HEK293 (cell line): ENCODE measurements at regions not wholly inside any gene's neighbourhood (a gene's known extent, or its start where the extent isn't known, plus 50 kb on each side); places are given as distances from the start of the nearest gene placed in this dataset.

Experiments
- CTCF ChIA-PET: fragments of 350-600 bp; formaldehyde crosslinking; extraction: SDS; loops from one replicate; lab custom pipeline; 2021; ENCODE audit warnings: antibody characterized with exemption; lab: Yijun Ruan, JAX
- POLR2A ChIA-PET: fragments of 300-600 bp; formaldehyde crosslinking; extraction: SDS; loops from one replicate; lab custom pipeline; 2020; ENCODE audit warnings: antibody characterized with exemption, inconsistent platforms; lab: Yijun Ruan, JAX
- H3K27ac ChIP-seq: fragments of 200-500 bp; sonication (Bioruptor generic); 2 replicates; pipeline ENCODE4 v1.5.1; 2014; ENCODE audit warnings: low read depth, low read length, control low read depth, inconsistent platforms; ENCODE audit errors: extremely low read depth
- H3K36me3 ChIP-seq, 2 experiments: fragments of 200-500 bp in 1 of 2; sonication (Bioruptor generic) in 1 of 2; 1 replicate in 1 of 2; 2 replicates in 1 of 2; pipeline ENCODE4 v1.5.1; 2014 to 2017; ENCODE audit warnings: inconsistent platforms in 2 of 2, low read length in 2 of 2; ENCODE audit not compliant: control insufficient read depth in 2 of 2, insufficient read depth in 1 of 2
- H3K4me1 ChIP-seq: fragments of 200-500 bp; sonication (Bioruptor generic); 2 replicates; pipeline ENCODE4 v1.5.1; 2014; ENCODE audit warnings: mild to moderate bottlenecking, low read length, inconsistent platforms; ENCODE audit not compliant: control insufficient read depth, insufficient read depth
- H3K4me3 ChIP-seq: 2 replicates; pipeline ENCODE4 v1.5.1; 2011; ENCODE audit warnings: low read depth, mild to moderate bottlenecking, control low read depth, low read length, moderate library complexity
- H3K9me3 ChIP-seq: fragments of 200-500 bp; sonication (Bioruptor generic); 2 replicates; pipeline ENCODE4 v1.5.1; 2014; ENCODE audit warnings: low read depth, low read length, inconsistent platforms; ENCODE audit not compliant: control insufficient read depth, insufficient read depth
- GLI4 ChIP-seq: fragments of 450-650 bp; formaldehyde crosslinking; IDR thresholded peaks from 2 replicates; pipeline ENCODE4 v1.5.1; 2016; ENCODE audit warnings: missing biosample characterization, missing genetic modification characterization
- PRDM2 ChIP-seq: fragments of 450-650 bp; formaldehyde crosslinking; IDR thresholded peaks from 2 replicates; pipeline ENCODE4 v1.5.1; 2016; ENCODE audit warnings: missing biosample characterization, missing genetic modification characterization, borderline replicate concordance
- WT1 ChIP-seq: fragments of 450-650 bp; formaldehyde crosslinking; IDR thresholded peaks from 2 replicates; pipeline ENCODE4 v1.5.1; 2016; ENCODE audit warnings: missing biosample characterization, missing genetic modification characterization
- ZFHX2 ChIP-seq: fragments of 450-650 bp; formaldehyde crosslinking; conservative IDR thresholded peaks from 2 replicates; pipeline ENCODE4 v1.5.1; 2016; ENCODE audit warnings: missing biosample characterization, missing genetic modification characterization
- ZNF280C ChIP-seq: fragments of 450-650 bp; formaldehyde crosslinking; IDR thresholded peaks from 2 replicates; pipeline ENCODE4 v1.5.1; 2016; ENCODE audit warnings: missing biosample characterization, missing genetic modification characterization
- ZNF311 ChIP-seq: fragments of 450-650 bp; formaldehyde crosslinking; IDR thresholded peaks from 2 replicates; pipeline ENCODE4 v1.5.1; 2017; ENCODE audit warnings: missing biosample characterization, missing genetic modification characterization, borderline replicate concordance
- ZNF324 ChIP-seq: fragments of 450-650 bp; formaldehyde crosslinking; IDR thresholded peaks from 2 replicates; pipeline ENCODE4 v1.5.1; 2016; ENCODE audit warnings: missing biosample characterization, missing genetic modification characterization
- ZNF514 ChIP-seq: fragments of 450-650 bp; formaldehyde crosslinking; IDR thresholded peaks from 2 replicates; pipeline ENCODE4 v1.5.1; 2016; ENCODE audit warnings: missing biosample characterization, missing genetic modification characterization
- ZNF596 ChIP-seq: fragments of 450-650 bp; IDR thresholded peaks from 2 replicates; pipeline ENCODE4 v1.5.0; 2018; ENCODE audit warnings: missing biosample characterization, mild to moderate bottlenecking, missing genetic modification characterization, moderate library complexity
- ZNF626 ChIP-seq: fragments of 450-650 bp; sonication (Bioruptor Pico); formaldehyde crosslinking; IDR thresholded peaks from 2 replicates; pipeline ENCODE4 v1.5.1; 2018; ENCODE audit warnings: missing biosample characterization, missing genetic modification characterization, inconsistent platforms
- ZNF747 ChIP-seq: fragments of 450-650 bp; formaldehyde crosslinking; IDR thresholded peaks from 2 replicates; pipeline ENCODE4 v1.5.1; 2016; ENCODE audit warnings: missing biosample characterization, missing genetic modification characterization
- ZNF76 ChIP-seq: fragments of 450-650 bp; formaldehyde crosslinking; IDR thresholded peaks from 2 replicates; pipeline ENCODE4; 2016; ENCODE audit warnings: low read depth, missing biosample characterization, missing genetic modification characterization, borderline replicate concordance
- ZNF768 ChIP-seq: fragments of 450-650 bp; formaldehyde crosslinking; IDR thresholded peaks from 2 replicates; pipeline ENCODE4 v1.5.1; 2018; ENCODE audit warnings: missing biosample characterization, mild to moderate bottlenecking, missing genetic modification characterization
- ZNF837 ChIP-seq: fragments of 450-650 bp; formaldehyde crosslinking; IDR thresholded peaks from 2 replicates; pipeline ENCODE4 v1.5.1; 2016; ENCODE audit warnings: missing biosample characterization, missing genetic modification characterization
- TF ChIP-seq, protein P1 (sequence below): fragments of 450-650 bp; formaldehyde crosslinking; conservative IDR thresholded peaks from 2 replicates; pipeline ENCODE4 v1.5.1; 2016; ENCODE audit warnings: low read depth, missing biosample characterization, missing genetic modification characterization
- TF ChIP-seq, protein P2 (sequence below): fragments of 450-650 bp; formaldehyde crosslinking; IDR thresholded peaks from 2 replicates; pipeline ENCODE4 v1.5.1; 2017; ENCODE audit warnings: missing biosample characterization, missing genetic modification characterization

GRCh38 chr3:72582963-72583362 lies 265.3 kb downstream of the SHQ1 start (continued):
- TF ChIP-seq, protein P1, sequence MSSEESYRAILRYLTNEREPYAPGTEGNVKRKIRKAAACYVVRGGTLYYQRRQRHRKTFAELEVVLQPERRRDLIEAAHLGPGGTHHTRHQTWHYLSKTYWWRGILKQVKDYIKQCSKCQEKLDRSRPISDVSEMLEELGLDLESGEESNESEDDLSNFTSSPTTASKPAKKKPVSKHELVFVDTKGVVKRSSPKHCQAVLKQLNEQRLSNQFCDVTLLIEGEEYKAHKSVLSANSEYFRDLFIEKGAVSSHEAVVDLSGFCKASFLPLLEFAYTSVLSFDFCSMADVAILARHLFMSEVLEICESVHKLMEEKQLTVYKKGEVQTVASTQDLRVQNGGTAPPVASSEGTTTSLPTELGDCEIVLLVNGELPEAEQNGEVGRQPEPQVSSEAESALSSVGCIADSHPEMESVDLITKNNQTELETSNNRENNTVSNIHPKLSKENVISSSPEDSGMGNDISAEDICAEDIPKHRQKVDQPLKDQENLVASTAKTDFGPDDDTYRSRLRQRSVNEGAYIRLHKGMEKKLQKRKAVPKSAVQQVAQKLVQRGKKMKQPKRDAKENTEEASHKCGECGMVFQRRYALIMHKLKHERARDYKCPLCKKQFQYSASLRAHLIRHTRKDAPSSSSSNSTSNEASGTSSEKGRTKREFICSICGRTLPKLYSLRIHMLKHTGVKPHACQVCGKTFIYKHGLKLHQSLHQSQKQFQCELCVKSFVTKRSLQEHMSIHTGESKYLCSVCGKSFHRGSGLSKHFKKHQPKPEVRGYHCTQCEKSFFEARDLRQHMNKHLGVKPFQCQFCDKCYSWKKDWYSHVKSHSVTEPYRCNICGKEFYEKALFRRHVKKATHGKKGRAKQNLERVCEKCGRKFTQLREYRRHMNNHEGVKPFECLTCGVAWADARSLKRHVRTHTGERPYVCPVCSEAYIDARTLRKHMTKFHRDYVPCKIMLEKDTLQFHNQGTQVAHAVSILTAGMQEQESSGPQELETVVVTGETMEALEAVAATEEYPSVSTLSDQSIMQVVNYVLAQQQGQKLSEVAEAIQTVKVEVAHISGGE (tag by site-specific recombination): no peak
- TF ChIP-seq WT1 (tag by site-specific recombination): no peak

DNA sequence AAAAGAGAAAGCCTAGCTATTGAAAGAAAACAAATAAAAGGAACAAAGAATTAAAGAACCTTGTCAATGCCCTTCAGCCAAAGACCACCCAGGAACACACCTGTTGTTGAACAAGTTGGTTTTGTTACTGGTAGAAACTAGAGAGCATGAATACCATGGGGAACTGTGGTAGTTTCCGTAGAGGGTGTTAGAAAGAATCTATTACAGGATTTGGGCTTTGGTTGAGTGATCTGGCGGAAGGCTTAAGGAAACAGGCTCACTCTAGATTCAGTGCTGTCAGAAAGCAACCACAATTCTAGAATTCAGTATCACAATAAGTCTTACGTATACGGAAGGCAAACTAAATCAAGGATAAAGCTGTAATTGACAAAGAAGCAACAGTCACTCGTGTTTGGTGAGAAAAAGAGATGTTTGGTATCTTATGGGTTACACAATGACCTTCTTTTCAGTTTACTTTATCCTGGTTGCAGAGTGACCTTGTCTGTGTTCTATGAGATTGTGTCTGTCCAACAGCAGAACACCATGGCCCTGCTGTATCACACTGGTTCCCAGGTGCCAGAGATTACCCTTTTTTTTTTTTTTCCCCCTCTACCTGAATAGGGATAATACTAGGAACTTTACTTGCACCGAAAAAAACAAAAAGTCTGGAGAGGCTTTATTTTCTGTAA lies 265.9 kb downstream of the SHQ1 start:
- Histone ChIP-seq H3K9me3 (no peaks in the 10 kb centered on the region), H3K27ac (no peak overlapping the region), H3K36me3 (no peaks in the 10 kb centered on the region), H3K4me3 (no peak overlapping the region), H3K4me1 (no peaks in the 10 kb centered on the region)
- CTCF ChIA-PET: no interaction called here
- POLR2A ChIA-PET: no interaction called here
- TF ChIP-seq PRDM2: no peak

DNA sequence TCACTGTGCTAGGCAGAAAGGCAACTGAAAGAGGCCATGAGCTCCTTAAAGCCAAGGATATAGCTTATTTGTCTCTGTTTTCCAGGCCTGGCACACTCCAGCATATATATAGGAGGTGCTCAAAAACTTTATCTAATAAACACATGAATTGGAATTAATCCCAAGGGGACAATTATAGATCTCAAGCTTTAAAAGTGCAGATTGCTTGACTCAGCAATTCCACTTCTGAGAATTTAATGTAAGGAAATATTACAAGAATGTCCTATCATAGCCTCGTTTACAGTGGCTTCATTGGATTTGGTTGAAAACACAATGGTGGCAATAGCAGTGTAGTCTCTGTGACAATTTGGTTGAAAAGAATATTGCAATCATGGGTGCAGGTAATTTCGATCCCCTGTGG lies 267.3 kb downstream of the SHQ1 start:
- TF ChIP-seq, protein P2, sequence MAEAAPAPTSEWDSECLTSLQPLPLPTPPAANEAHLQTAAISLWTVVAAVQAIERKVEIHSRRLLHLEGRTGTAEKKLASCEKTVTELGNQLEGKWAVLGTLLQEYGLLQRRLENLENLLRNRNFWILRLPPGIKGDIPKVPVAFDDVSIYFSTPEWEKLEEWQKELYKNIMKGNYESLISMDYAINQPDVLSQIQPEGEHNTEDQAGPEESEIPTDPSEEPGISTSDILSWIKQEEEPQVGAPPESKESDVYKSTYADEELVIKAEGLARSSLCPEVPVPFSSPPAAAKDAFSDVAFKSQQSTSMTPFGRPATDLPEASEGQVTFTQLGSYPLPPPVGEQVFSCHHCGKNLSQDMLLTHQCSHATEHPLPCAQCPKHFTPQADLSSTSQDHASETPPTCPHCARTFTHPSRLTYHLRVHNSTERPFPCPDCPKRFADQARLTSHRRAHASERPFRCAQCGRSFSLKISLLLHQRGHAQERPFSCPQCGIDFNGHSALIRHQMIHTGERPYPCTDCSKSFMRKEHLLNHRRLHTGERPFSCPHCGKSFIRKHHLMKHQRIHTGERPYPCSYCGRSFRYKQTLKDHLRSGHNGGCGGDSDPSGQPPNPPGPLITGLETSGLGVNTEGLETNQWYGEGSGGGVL (tag by site-specific recombination): no peak
- TF ChIP-seq ZNF514 (no peak), ZNF324 (tag by site-specific recombination) (no peak), ZNF747 (tag by site-specific recombination) (no peak), ZNF280C (tag by site-specific recombination) (no peak), ZNF76 (tag by site-specific recombination) (no peak), GLI4 (tag by site-specific recombination) (no peak), ZNF311 (tag by site-specific recombination) (no peak), ZNF768 (tag by site-specific recombination) (no peak), ZNF626 (no peak), ZNF596 (tag by site-specific recombination) (no peak), ZFHX2 (no peak), ZNF837 (tag by site-specific recombination) (no peak)
- CTCF ChIA-PET: interaction anchor here (0.7 kb wide), 1 partner anchor 34 kb away, joined by 3 read pairs; no protein-coding TSS in a partner anchor
- Histone ChIP-seq H3K27ac (no peak overlapping the region), H3K4me1 (no peaks in the 10 kb centered on the region), H3K36me3 (no peaks in the 10 kb centered on the region), H3K9me3 (no peaks in the 10 kb centered on the region), H3K4me3 (no peak overlapping the region)
- POLR2A ChIA-PET: no interaction called here
